ENCODE measurements at regions not wholly inside any gene's neighbourhood (a gene's known extent, or its start where the extent isn't known, plus 50 kb on each side); places are given as distances from the start of the nearest gene placed in this dataset.

DNA sequence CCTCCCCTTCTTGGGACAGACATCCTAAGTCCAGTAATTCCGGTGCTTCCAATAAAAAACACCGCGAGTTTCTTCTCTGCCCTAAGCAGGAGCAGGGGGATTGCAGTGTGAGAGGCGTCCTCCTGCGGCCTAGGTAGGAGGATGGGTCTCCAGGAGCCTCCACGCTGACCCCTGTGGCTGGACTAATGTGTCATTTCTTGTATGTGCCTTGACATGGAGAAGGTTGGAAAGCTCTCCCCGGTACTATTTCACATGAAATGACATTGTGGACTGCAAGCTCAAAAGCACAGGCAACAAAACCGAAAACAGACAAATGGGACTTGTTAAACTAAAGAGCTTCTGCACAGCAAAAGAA, 66.6 kb upstream of the ENPP6 start:
- H3K4me3 Mint-ChIP-seq, result no peak overlapping the region
- ATAC-seq, result no peak
- H3K4me1 Mint-ChIP-seq (ENCODE audit: low read depth), result peaks cover 73% of the 10 kb centered on the region
- no peak for DNase-seq
- intact Hi-C loops (cut with micrococcal nuclease), result loop anchor here (5.0 to 10.0 kb wide), 4 partner anchors 33 to 450 kb away; partner anchors contain the start of genes CENPU and IRF2
- H3K9me3 Mint-ChIP-seq, result no peaks in the 10 kb centered on the region
- TF ChIP-seq, protein P1, sequence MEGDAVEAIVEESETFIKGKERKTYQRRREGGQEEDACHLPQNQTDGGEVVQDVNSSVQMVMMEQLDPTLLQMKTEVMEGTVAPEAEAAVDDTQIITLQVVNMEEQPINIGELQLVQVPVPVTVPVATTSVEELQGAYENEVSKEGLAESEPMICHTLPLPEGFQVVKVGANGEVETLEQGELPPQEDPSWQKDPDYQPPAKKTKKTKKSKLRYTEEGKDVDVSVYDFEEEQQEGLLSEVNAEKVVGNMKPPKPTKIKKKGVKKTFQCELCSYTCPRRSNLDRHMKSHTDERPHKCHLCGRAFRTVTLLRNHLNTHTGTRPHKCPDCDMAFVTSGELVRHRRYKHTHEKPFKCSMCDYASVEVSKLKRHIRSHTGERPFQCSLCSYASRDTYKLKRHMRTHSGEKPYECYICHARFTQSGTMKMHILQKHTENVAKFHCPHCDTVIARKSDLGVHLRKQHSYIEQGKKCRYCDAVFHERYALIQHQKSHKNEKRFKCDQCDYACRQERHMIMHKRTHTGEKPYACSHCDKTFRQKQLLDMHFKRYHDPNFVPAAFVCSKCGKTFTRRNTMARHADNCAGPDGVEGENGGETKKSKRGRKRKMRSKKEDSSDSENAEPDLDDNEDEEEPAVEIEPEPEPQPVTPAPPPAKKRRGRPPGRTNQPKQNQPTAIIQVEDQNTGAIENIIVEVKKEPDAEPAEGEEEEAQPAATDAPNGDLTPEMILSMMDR (IDR thresholded peaks at IDR 0.05), result no peak
- ChIA-PET POLR2A (interaction anchor here (0.6 to 2.6 kb wide), 3 partner anchors 14 to 363 kb away, joined by 3 to 15 read pairs (median 10); partner anchors contain the start of gene CASP3), CTCF (interaction anchor here (0.8 to 7.4 kb wide), 3 partner anchors 11 to 146 kb away, joined by 3 to 89 read pairs (median 3); no protein-coding TSS in a partner anchor)
- H3K36me3 Mint-ChIP-seq (ENCODE audit: low read depth), result no peaks in the 10 kb centered on the region
- no peak overlapping the region for H3K27ac Mint-ChIP-seq
- no peaks in the 10 kb centered on the region for H3K27me3 Mint-ChIP-seq

- Mint-ChIP-seq H3K36me3 (ENCODE audit: low read depth) (no peaks in the 10 kb centered on the region), H3K4me1 (ENCODE audit: low read depth) (peaks cover 70% of the 10 kb centered on the region), H3K9me3 (no peaks in the 10 kb centered on the region), H3K4me3 (no peak overlapping the region), H3K27ac (peak overlapping the region; percentile 96), H3K27me3 (no peaks in the 10 kb centered on the region)
- CTCF ChIA-PET, result interaction anchor here (0.6 to 7.4 kb wide), 21 partner anchors 11 to 261 kb away, joined by 3 to 89 read pairs (median 6); no protein-coding TSS in a partner anchor
- POLR2A ChIA-PET, result interaction anchor here (0.6 to 5.5 kb wide), 11 partner anchors 8 to 364 kb away, joined by 3 to 48 read pairs (median 6); partner anchors contain the start of gene CASP3
- TF ChIP-seq, protein P1 (IDR thresholded peaks at IDR 0.05), result no peak
- no peak for DNase-seq
- intact Hi-C loops (cut with micrococcal nuclease), result loop anchor here (5.0 to 10.0 kb wide), 4 partner anchors 34 to 451 kb away; partner anchors contain the start of genes CENPU and IRF2
- ATAC-seq, result no peak
These were observed 66.1 kb upstream of the ENPP6 start for GRCh38 chr4:184283659-184284335.

- H3K4me3 Mint-ChIP-seq, result peak overlapping the region; percentile 34
- H3K27ac Mint-ChIP-seq, result peak overlapping the region; percentile 96
- intact Hi-C loops (cut with micrococcal nuclease), result loop anchor here (5.0 to 10.0 kb wide), 4 partner anchors 34 to 452 kb away; partner anchors contain the start of genes CENPU and IRF2
- H3K36me3 Mint-ChIP-seq (ENCODE audit: low read depth), result peaks cover 2% of the 10 kb centered on the region
- H3K4me1 Mint-ChIP-seq (ENCODE audit: low read depth), result peaks cover 70% of the 10 kb centered on the region
- ChIA-PET CTCF (interaction anchor here (0.6 to 7.4 kb wide), 24 partner anchors 10 to 262 kb away, joined by 3 to 89 read pairs (median 4); no protein-coding TSS in a partner anchor), POLR2A (interaction anchor here (0.6 to 5.5 kb wide), 13 partner anchors 9 to 365 kb away, joined by 3 to 48 read pairs (median 4); partner anchors contain the start of gene CASP3)
- ATAC-seq, result peak; percentile 32
- DNase-seq, result peak; percentile 74
- no peaks in the 10 kb centered on the region for H3K27me3 Mint-ChIP-seq
- peaks cover 2% of the 10 kb centered on the region for H3K9me3 Mint-ChIP-seq
- TF ChIP-seq, protein P1 (IDR thresholded peaks at IDR 0.05), result peak; percentile 7
These were observed 65.4 kb upstream of the ENPP6 start for GRCh38 chr4:184282895-184283654.

DNA sequence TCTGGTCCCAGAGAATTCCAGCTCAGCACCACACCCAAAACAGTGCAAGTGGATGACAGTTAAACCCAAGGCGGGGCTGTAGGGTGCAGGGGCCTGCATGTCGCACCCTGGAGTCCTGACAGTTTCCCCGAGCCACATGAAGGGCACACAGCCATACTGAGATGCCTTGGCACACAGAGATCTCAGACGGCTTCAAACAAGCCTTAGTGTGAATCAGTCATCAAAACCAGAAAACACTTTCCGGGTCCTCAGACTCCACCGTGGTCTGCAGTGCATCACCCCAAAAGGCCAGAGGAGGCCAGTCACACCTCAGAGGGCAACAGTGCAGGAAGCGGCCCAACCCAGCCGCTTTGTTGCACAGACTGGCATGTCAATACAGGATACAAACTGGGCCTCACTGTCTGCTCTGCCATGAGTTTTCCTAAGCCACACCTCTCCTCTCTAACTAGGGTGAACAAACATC, 64.6 kb upstream of the ENPP6 start:
- POLR2A ChIA-PET, result interaction anchor here (0.8 to 5.5 kb wide), 18 partner anchors 8 to 451 kb away, joined by 3 to 48 read pairs (median 4); partner anchors contain the start of genes CASP3 and CENPU
- ATAC-seq (peak; percentile 84), DNase-seq (peak; percentile 90)
- CTCF ChIA-PET, result interaction anchor here (0.9 to 7.4 kb wide), 20 partner anchors 9 to 253 kb away, joined by 3 to 89 read pairs (median 6); no protein-coding TSS in a partner anchor
- H3K27me3 Mint-ChIP-seq, result no peaks in the 10 kb centered on the region
- peak overlapping the region; percentile 96 for H3K27ac Mint-ChIP-seq
- peaks cover 7% of the 10 kb centered on the region for H3K36me3 Mint-ChIP-seq (ENCODE audit: low read depth)
- H3K9me3 Mint-ChIP-seq, result peaks cover 5% of the 10 kb centered on the region
- intact Hi-C loops (cut with micrococcal nuclease), result loop anchor here (5.0 to 10.0 kb wide), 4 partner anchors 35 to 453 kb away; partner anchors contain the start of genes CENPU and IRF2
- peak overlapping the region; percentile 52 for H3K4me3 Mint-ChIP-seq
- H3K4me1 Mint-ChIP-seq (ENCODE audit: low read depth), result peaks cover 69% of the 10 kb centered on the region
- TF ChIP-seq, protein P1 (IDR thresholded peaks at IDR 0.05), result peak; percentile 58

Measured in activated CD8-positive, alpha-beta T cell treated with anti-CD3 and anti-CD28 coated beads for 36 hours (primary cell).